ENCODE measurements at regions not wholly inside any gene's neighbourhood (a gene's known extent, or its start where the extent isn't known, plus 50 kb on each side); places are given as distances from the start of the nearest gene placed in this dataset.
"Not testable (repeated sequence)": the region's sequence is repeated elsewhere in the genome, so short reads cannot be mapped to it uniquely, and the experiment has no call there.

- DNase-seq, result no peak
These were observed 358.2 kb downstream of the ADGRL2 start for GRCh38 chr1:82158981-82159380.

- no peak for DNase-seq
These were observed 353.7 kb downstream of the ADGRL2 start for GRCh38 chr1:82154219-82154970.

- no peak for DNase-seq
These were observed 353.0 kb downstream of the ADGRL2 start for GRCh38 chr1:82153752-82154151.

GRCh38 chr1:82153272-82153629 lies 352.5 kb downstream of the ADGRL2 start:
- DNase-seq, result no peak

- no peak for DNase-seq
These were observed 351.9 kb downstream of the ADGRL2 start for GRCh38 chr1:82152356-82153271.

GRCh38 chr1:82145656-82146055 lies 344.9 kb downstream of the ADGRL2 start:
- DNase-seq, result no peak

GRCh38 chr1:82143108-82143833 lies 342.5 kb downstream of the ADGRL2 start:
- no peak for DNase-seq

- no peak for DNase-seq
These were observed 340.7 kb downstream of the ADGRL2 start for GRCh38 chr1:82141390-82141789.

GRCh38 chr1:82139751-82140468 lies 339.2 kb downstream of the ADGRL2 start:
- DNase-seq, result no peak

- not testable (repeated sequence) for DNase-seq
These were observed 335.6 kb downstream of the ADGRL2 start for GRCh38 chr1:82136351-82136750.

GRCh38 chr1:82125866-82126265 lies 325.1 kb downstream of the ADGRL2 start:
- DNase-seq, result no peak

- DNase-seq, result no peak
These were observed 324.4 kb downstream of the ADGRL2 start for GRCh38 chr1:82125119-82125518.

GRCh38 chr1:82121421-82121820 lies 320.7 kb downstream of the ADGRL2 start:
- DNase-seq, result no peak

- no peak for DNase-seq
These were observed 315.4 kb downstream of the ADGRL2 start for GRCh38 chr1:82116105-82116504.

GRCh38 chr1:82114887-82115286 lies 314.2 kb downstream of the ADGRL2 start:
- no peak for DNase-seq

- DNase-seq, result no peak
These were observed 309.9 kb downstream of the ADGRL2 start for GRCh38 chr1:82110366-82111254.

- DNase-seq, result no peak
These were observed 308.1 kb downstream of the ADGRL2 start for GRCh38 chr1:82108843-82109242.

- DNase-seq, result no peak
These were observed 305.9 kb downstream of the ADGRL2 start for GRCh38 chr1:82106672-82107071.

GRCh38 chr1:82099170-82099569 lies 298.4 kb downstream of the ADGRL2 start:
- DNase-seq, result no peak

GRCh38 chr1:82094136-82094535 lies 293.4 kb downstream of the ADGRL2 start:
- DNase-seq, result no peak

- DNase-seq, result no peak
These were observed 291.0 kb downstream of the ADGRL2 start for GRCh38 chr1:82091729-82092128.

- DNase-seq, result no peak
These were observed 290.5 kb downstream of the ADGRL2 start for GRCh38 chr1:82091265-82091664.
